ENCODE measurements at regions not wholly inside any gene's neighbourhood (a gene's known extent, or its start where the extent isn't known, plus 50 kb on each side); places are given as distances from the start of the nearest gene placed in this dataset.

DNA sequence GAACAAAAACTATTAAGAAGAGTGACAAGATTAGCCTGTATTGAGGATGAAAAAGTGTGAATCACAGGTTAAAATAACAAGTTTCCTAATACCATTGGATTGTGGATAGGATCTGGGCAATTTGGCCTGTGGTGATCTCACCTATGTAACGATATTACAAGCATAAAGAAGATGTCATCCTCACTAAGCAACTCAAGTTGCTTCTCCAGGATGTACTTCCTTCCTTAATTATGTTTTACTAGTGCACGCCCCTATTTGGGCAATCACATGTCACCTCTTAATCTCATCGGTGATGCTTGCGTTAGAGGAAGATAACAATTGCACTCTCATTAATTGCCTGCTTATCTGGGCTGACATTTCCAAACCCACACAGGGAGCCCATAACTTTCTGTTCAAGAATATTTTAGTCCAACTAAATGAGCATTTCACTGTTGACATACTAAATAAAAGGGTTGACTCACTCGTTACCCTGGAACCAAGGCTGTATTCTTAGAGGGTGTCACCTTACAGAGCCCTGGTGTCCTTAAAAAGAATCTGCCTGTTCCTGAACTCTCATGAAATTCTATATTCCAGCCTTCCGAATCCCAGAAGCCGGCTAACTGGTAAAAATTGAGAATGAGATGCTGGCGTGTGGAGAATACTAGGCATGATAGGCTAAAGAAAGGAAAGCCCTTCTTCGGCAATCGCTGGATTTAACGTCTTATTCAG is 88.2 kb upstream of the ATXN1 start:
- WGBS, 5 donors: 47 to 58% (median 56%) methylated on average over 11 of the region's 11 CpGs
- no peak overlapping the region for H3K27ac ChIP-seq
- intact Hi-C loops (cut with DNase I; ENCODE audit: low total_unique reads): no loop called here

GRCh38 chr6:16846399-16846778 is 85.1 kb upstream of the ATXN1 start:
- Histone ChIP-seq H3K4me1 (peaks cover 0 to 23% (median 6%) of the 10 kb centered on the region in 6 donors), H3K36me3 (no peaks in the 10 kb centered on the region), H3K9me3 (no peaks in the 10 kb centered on the region), H3K4me3 (no peak overlapping the region), H3K27ac (no peak overlapping the region), H3K27me3 (replicated peaks in 1 of 7) (no peaks in the 10 kb centered on the region)
- no peak for TF ChIP-seq POLR2AphosphoS5 (IDR thresholded peaks at IDR 0.05)
- TF ChIP-seq CTCF (IDR thresholded peaks at IDR 0.05 in 8 of 11, conservative IDR thresholded peaks at IDR 0.05 in 3 of 11): no peak
- TF ChIP-seq POLR2A (IDR thresholded peaks at IDR 0.05): no peak
- no peak for DNase-seq
- 92 to 96% (median 93%) methylated on average over 2 of the region's 2 CpGs for WGBS, 5 donors
- intact Hi-C loops (cut with DNase I; ENCODE audit: low total_unique reads): no loop called here

More for the DNA sequence above, 88.2 kb upstream of the ATXN1 start:
- Histone ChIP-seq H3K9me3 (no peaks in the 10 kb centered on the region), H3K4me3 (no peak overlapping the region), H3K36me3 (no peaks in the 10 kb centered on the region), H3K27me3 (replicated peaks in 1 of 7) (no peaks in the 10 kb centered on the region), H3K4me1 (peaks cover 0 to 32% (median 6%) of the 10 kb centered on the region in 6 donors)
- TF ChIP-seq POLR2AphosphoS5 (IDR thresholded peaks at IDR 0.05): no peak
- TF ChIP-seq CTCF (IDR thresholded peaks at IDR 0.05 in 8 of 11, conservative IDR thresholded peaks at IDR 0.05 in 3 of 11): no peak
- TF ChIP-seq POLR2A (IDR thresholded peaks at IDR 0.05): no peak
- no peak for DNase-seq

DNA sequence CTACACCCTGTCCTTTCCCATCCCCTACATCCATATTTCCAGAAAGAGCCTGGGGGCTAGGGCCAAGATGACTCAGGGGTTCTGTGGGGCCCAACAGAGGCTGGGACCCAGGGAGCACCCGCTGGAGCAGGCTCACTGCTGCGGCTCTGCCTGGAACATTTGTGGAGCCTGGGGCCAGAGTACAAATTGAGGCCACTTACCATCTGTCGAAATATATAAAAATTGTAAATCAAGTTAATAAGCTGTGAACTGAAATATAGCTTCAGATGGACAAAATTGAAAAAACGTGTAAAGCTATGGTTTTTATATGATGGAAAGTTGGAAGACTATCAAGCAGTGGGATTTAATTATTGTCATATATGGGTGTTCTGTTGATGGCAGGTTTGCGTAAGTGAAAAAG is 82.9 kb upstream of the ATXN1 start:
- TF ChIP-seq POLR2AphosphoS5 (IDR thresholded peaks at IDR 0.05): no peak
- TF ChIP-seq POLR2A (IDR thresholded peaks at IDR 0.05): no peak
- no peak for TF ChIP-seq CTCF (IDR thresholded peaks at IDR 0.05 in 8 of 11, conservative IDR thresholded peaks at IDR 0.05 in 3 of 11)
- no peak for DNase-seq
- Histone ChIP-seq H3K9me3 (no peaks in the 10 kb centered on the region), H3K4me1 (peaks cover 0 to 4% (median 0%) of the 10 kb centered on the region in 6 donors), H3K4me3 (no peak overlapping the region), H3K36me3 (no peaks in the 10 kb centered on the region), H3K27me3 (replicated peaks in 1 of 7) (no peaks in the 10 kb centered on the region), H3K27ac (no peak overlapping the region)
- 84 to 92% (median 86%) methylated on average over 5 of the region's 5 CpGs for WGBS, 5 donors
- intact Hi-C loops (cut with DNase I; ENCODE audit: low total_unique reads): no loop called here

GRCh38 chr6:16842676-16843075 is 81.4 kb upstream of the ATXN1 start:
- DNase-seq: no peak
- no peak for TF ChIP-seq CTCF (IDR thresholded peaks at IDR 0.05 in 8 of 11, conservative IDR thresholded peaks at IDR 0.05 in 3 of 11)
- TF ChIP-seq POLR2A (IDR thresholded peaks at IDR 0.05): no peak
- TF ChIP-seq POLR2AphosphoS5 (IDR thresholded peaks at IDR 0.05): no peak
- 96 to 97% (median 97%) methylated on average over 4 of the region's 4 CpGs for WGBS, 5 donors

More at GRCh38 chr6:16842676-16843075, 81.4 kb upstream of the ATXN1 start:
- H3K4me3 ChIP-seq: no peak overlapping the region
- peaks cover 0 to 4% (median 0%) of the 10 kb centered on the region in 6 donors for H3K4me1 ChIP-seq
- no peaks in the 10 kb centered on the region for H3K9me3 ChIP-seq
- H3K27ac ChIP-seq: no peak overlapping the region
- intact Hi-C loops (cut with DNase I; ENCODE audit: low total_unique reads): no loop called here
- no peaks in the 10 kb centered on the region for H3K27me3 ChIP-seq (replicated peaks in 1 of 7)
- no peaks in the 10 kb centered on the region for H3K36me3 ChIP-seq
